Left lung (tissue), 4 donors: ENCODE measurements at regions not wholly inside any gene's neighbourhood (a gene's known extent, or its start where the extent isn't known, plus 50 kb on each side); places are given as distances from the start of the nearest gene placed in this dataset.

Experiments
- ATAC-seq: fragments of 200-7000 bp; cut with Tn5 transposase; one replicate; pipeline ENCODE4 v1.9.1; 2020; ENCODE audit warnings: moderate library complexity
- DNase-seq, 4 donors: peaks; one replicate each; pipeline ENCODE4 v3.0.0-alpha.2; 2013 to 2020
- H3K27ac ChIP-seq, 2 donors: fragments of 200-600 bp; sonication (generic) in 1 of 2; one replicate each; pipeline versions ENCODE4 v1.5.0 to v1.8.0; 2020 to 2021
- H3K27me3 ChIP-seq, 2 donors: fragments of 200-600 bp; sonication (generic) in 1 of 2; one replicate each; pipeline versions ENCODE4 v1.5.0 to v1.8.0; 2020 to 2021
- H3K36me3 ChIP-seq, 2 donors: fragments of 200-600 bp; sonication (generic) in 1 of 2; one replicate each; pipeline versions ENCODE4 v1.5.0 to v1.8.0; 2020 to 2021
- H3K4me1 ChIP-seq, 2 donors: fragments of 200-600 bp; one replicate each; pipeline ENCODE4 v1.8.0; 2021
- H3K4me3 ChIP-seq, 2 donors: fragments of 200-600 bp; sonication (generic) in 1 of 2; one replicate each; pipeline versions ENCODE4 v1.5.0 to v1.8.0; 2020 to 2021; ENCODE audit warnings: mild to moderate bottlenecking in 1 of 2
- H3K9me3 ChIP-seq, 2 donors: fragments of 200-600 bp; sonication (generic) in 1 of 2; one replicate each; pipeline versions ENCODE4 v1.5.0 to v1.8.0; 2020 to 2021
- intact Hi-C, 2 donors: fragments of 100-400 bp; cut with DNase I; formaldehyde crosslinking; loops; one replicate each; pipeline versions ENCODE4 v1.11.2 to v1.14.2; 2022
- TF ChIP-seq, protein P1 (sequence below), 2 donors: fragments of 200-600 bp; sonication (generic) in 1 of 2; IDR thresholded peaks; one replicate each; pipeline versions ENCODE4 v1.5.0 to v1.8.0; 2021; ENCODE audit warnings: antibody characterized with exemption in 2 of 2
- donor health status: DM: no; HTN: yes; CAD: no.
- donor health status: DM: no; HTN: no; CAD: no.

DNA sequence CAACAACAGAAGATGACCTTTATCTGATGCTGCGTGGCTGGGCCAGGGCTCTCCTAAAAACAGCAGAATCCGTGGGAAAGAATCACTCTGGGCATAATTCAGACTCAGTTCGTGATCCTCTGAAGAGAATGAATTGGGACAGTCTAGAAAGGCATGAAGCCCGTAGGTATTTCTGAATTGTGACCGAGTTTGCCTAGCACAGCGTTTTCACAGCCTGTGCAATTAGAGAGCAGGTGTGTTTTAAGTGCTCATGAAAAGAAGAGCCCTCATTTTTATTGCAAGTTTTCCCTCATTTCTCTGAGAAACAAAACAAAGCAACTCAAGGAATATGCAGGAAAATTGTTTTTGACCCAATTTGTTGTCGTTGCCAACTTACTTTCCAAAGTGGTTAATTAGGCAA is 366.2 kb downstream of the WDR11 start:
- intact Hi-C loops = no loop called here
- Histone ChIP-seq H3K4me1 (no peaks in the 10 kb centered on the region), H3K27me3 (no peaks in the 10 kb centered on the region), H3K36me3 (no peaks in the 10 kb centered on the region), H3K9me3 (no peaks in the 10 kb centered on the region), H3K4me3 (no peak overlapping the region), H3K27ac (no peak overlapping the region)
- TF ChIP-seq, protein P1, sequence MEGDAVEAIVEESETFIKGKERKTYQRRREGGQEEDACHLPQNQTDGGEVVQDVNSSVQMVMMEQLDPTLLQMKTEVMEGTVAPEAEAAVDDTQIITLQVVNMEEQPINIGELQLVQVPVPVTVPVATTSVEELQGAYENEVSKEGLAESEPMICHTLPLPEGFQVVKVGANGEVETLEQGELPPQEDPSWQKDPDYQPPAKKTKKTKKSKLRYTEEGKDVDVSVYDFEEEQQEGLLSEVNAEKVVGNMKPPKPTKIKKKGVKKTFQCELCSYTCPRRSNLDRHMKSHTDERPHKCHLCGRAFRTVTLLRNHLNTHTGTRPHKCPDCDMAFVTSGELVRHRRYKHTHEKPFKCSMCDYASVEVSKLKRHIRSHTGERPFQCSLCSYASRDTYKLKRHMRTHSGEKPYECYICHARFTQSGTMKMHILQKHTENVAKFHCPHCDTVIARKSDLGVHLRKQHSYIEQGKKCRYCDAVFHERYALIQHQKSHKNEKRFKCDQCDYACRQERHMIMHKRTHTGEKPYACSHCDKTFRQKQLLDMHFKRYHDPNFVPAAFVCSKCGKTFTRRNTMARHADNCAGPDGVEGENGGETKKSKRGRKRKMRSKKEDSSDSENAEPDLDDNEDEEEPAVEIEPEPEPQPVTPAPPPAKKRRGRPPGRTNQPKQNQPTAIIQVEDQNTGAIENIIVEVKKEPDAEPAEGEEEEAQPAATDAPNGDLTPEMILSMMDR (IDR thresholded peaks at IDR 0.05) = no peak
- DNase-seq = no peak
- no peak for ATAC-seq

DNA sequence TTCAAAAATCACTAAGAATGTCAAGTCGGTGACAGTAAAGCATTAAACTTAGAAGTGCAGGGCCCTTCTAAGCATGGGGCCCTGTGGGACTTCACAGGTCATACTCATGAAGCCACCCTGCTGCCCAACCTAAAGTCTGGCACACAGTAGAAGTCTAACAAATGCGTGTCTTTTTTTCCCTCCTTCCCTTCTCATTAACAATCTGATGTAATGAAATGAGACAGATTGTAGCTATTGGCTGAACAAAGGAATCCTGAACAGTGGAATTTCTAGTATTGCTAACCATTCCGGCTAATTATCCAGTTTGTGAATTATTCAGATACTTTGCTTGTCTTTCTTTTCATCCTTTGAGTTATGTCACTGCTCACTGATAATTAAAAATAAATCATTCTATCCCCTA is 369.9 kb downstream of the WDR11 start:
- intact Hi-C loops = no loop called here
- TF ChIP-seq, protein P1 (IDR thresholded peaks at IDR 0.05) = no peak
- no peak overlapping the region for H3K4me3 ChIP-seq
- DNase-seq (no peak), ATAC-seq (no peak)
- H3K36me3 ChIP-seq = no peaks in the 10 kb centered on the region
- no peak overlapping the region for H3K27ac ChIP-seq
- no peaks in the 10 kb centered on the region for H3K9me3 ChIP-seq
- H3K27me3 ChIP-seq = no peaks in the 10 kb centered on the region
- no peaks in the 10 kb centered on the region for H3K4me1 ChIP-seq

DNA sequence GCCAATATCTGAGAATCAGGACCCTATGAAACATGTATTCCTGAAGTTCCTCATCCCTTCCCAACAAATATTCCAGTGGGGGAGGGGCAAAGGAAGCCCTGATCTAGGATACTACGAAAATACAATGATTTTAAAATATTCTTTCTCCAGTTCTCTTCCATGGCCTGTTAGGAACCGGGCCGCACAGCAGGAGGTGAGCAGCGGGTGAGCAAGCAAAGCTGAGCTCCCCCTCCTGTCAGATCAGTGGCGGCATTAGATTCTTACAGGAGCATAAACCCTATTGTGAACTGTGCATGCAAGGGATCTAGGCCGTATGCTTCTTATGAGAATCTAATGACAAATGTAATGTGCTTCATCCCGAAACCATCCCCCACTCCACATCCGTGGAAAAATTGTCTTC is 370.8 kb downstream of the WDR11 start:
- no peak for DNase-seq
- Histone ChIP-seq H3K27me3 (no peaks in the 10 kb centered on the region), H3K36me3 (no peaks in the 10 kb centered on the region), H3K4me1 (no peaks in the 10 kb centered on the region), H3K27ac (no peak overlapping the region), H3K9me3 (no peaks in the 10 kb centered on the region), H3K4me3 (no peak overlapping the region)
- intact Hi-C loops = no loop called here
- no peak for ATAC-seq
- TF ChIP-seq, protein P1 (IDR thresholded peaks at IDR 0.05) = no peak

DNA sequence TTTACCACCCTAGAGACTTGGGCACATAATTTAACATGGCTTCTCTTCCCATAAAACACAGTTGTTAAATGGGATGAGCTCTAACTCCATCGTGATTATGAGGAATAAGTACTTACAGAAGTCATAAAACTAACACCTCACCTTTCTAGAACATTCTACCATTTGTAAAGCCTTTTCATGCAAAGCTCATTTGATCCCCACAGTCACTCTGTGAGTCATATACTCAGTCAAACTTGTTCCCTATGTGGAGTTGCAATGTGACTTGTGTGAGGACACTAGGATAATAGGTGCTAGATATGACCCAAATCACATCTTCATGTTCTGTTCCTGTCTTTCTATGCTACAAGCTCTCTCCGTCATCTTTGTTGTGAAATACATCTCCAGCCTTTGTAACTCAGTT is 371.7 kb downstream of the WDR11 start:
- DNase-seq = no peak
- Histone ChIP-seq H3K9me3 (no peaks in the 10 kb centered on the region), H3K36me3 (no peaks in the 10 kb centered on the region), H3K27ac (no peak overlapping the region), H3K4me1 (no peaks in the 10 kb centered on the region), H3K4me3 (no peak overlapping the region), H3K27me3 (no peaks in the 10 kb centered on the region)
- ATAC-seq = no peak
- TF ChIP-seq, protein P1 (IDR thresholded peaks at IDR 0.05) = no peak
- intact Hi-C loops = no loop called here

DNA sequence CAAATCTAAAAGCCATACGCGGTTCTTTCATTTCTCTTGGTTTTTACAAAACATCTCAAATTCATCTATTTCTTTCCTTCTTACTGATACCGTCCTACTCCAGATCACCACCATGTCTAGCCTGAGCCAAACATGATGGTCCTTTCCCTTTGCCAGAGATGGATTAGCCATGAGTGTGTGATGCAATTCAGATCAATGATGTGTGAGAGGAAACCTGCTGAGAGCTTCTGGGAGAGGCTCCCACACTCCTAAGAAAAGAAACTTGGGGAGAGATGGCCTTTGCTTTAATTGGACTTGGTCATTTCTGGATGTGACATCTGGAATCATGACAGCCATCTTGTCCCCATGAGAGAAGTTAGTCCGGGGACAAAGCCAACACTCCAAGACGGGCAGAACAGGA is 367.2 kb downstream of the FGFR2 start:
- Histone ChIP-seq H3K9me3 (no peaks in the 10 kb centered on the region), H3K27ac (no peak overlapping the region), H3K4me3 (no peak overlapping the region), H3K4me1 (no peaks in the 10 kb centered on the region), H3K36me3 (no peaks in the 10 kb centered on the region), H3K27me3 (no peaks in the 10 kb centered on the region)
- TF ChIP-seq, protein P1 (IDR thresholded peaks at IDR 0.05) = no peak
- DNase-seq (no peak), ATAC-seq (no peak)
- intact Hi-C loops = no loop called here
